Left colon (tissue), 2 donors: ENCODE measurements at regions not wholly inside any gene's neighbourhood (a gene's known extent, or its start where the extent isn't known, plus 50 kb on each side); places are given as distances from the start of the nearest gene placed in this dataset.

Source experiments
- ATAC-seq: fragments of 200-7000 bp; cut with Tn5 transposase; one replicate; pipeline ENCODE4 v1.9.1; 2020; ENCODE audit warnings: mild to moderate bottlenecking, moderate library complexity
- DNase-seq, 2 donors: peaks; one replicate each; pipeline ENCODE4 v3.0.0-alpha.2; 2020
- intact Hi-C, 2 donors: fragments of 100-400 bp; cut with DNase I in 1 of 2; cut with micrococcal nuclease in 1 of 2; formaldehyde crosslinking; loops; one replicate each; pipeline versions ENCODE4 v1.11.2 to v1.14.0; 2022; cut with DNase I, micrococcal nuclease
- donor health status: DM: no; HTN: no; CAD: no.
- donor health status: DM: yes; HTN: yes; CAD: no.

DNA sequence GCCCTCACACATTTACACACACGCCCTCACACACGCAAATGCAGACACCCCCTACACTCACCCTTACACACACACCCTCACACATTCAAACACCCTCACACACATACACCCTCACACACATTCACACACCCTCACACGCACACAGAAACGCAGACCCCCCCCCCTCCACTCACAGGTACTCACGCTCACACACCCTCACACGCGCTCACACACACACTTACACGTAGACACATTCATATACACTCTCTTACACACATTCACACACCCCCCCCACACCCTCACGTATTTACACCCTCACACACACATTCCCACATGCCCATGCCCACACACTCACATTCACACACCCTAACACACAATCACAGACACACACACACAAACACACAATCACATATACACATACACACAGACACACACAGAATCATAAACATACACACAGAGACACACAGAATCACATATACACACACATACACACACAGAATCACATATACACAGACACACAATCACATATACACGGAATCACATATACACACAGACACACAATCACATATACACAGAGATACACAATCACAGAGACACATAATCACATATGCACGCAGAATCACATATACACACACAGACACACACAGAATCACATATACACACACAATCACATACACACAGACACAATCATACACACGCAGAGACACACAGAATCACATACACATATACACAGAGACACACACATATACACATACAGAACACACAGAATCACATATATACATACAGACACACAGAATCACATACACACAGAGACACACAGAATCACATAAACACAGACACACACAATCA lies 250.1 kb upstream of the RPL38 start:
- DNase-seq, result no peak
- intact Hi-C loops, result no loop called here
- ATAC-seq, result no peak

DNA sequence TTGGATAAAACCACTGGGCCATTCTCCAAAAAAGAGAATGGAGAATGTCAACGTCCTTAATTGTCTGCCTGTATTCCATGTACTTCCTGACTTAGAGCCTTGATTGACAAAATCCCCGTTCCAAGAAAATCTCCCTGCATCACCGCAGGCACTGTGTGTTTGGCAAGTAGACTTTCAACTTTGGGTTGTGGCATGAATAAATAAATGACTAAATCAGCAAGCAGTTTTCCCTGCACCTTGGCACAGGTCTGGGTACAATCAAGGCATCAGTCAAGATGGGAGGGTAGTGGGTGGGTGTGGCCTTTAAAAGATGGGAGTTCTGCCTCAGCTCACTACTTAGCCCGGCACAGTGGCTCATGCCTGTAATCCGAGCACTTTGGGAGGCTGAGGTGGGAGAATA lies 248.5 kb upstream of the RPL38 start:
- DNase-seq, result peak; percentile 47 to 66
- intact Hi-C loops, result no loop called here
- peak; percentile 46 for ATAC-seq

DNA sequence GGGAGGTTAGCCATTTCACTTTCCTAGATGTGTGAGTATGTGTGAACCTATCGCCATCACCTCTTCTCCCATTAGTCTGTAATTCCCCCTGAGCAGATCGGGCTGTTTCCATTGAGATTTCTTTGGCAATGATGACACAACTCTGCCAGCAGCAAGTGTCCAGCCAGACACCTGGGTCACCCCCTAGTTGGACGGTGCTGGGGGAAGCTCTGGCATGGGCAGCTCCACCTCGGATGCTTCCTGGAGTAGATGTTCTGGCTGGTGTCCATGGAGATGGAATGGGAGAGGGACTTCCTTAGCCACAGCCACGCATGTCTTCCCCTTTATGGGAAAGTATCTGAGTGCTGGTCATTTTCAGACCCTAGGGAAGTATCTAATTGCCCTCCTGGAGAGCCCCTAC lies 247.9 kb upstream of the RPL38 start:
- no peak for ATAC-seq
- intact Hi-C loops, result no loop called here
- no peak for DNase-seq

DNA sequence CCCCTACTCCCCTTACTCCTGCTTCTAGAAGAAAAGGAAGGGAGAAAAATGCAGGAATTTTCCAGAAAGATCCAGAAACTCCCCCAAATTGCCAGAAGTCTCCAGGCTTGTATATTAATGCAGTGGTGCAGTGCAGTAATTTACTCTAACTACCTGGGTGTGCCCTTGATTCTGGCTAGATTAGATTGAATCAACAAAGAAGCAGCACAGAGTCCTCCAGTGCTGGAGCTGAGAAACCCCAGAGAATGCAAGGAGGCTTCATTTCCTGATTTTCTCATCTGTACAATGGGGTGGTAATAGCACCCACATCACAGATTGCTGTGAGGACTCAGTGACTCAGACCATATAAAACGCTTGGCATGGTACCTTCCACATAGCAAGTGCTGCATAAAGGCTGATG lies 247.3 kb upstream of the RPL38 start:
- intact Hi-C loops, result no loop called here
- peak in 1 of 2 donors; percentile 48 for DNase-seq
- peak; percentile 71 for ATAC-seq

DNA sequence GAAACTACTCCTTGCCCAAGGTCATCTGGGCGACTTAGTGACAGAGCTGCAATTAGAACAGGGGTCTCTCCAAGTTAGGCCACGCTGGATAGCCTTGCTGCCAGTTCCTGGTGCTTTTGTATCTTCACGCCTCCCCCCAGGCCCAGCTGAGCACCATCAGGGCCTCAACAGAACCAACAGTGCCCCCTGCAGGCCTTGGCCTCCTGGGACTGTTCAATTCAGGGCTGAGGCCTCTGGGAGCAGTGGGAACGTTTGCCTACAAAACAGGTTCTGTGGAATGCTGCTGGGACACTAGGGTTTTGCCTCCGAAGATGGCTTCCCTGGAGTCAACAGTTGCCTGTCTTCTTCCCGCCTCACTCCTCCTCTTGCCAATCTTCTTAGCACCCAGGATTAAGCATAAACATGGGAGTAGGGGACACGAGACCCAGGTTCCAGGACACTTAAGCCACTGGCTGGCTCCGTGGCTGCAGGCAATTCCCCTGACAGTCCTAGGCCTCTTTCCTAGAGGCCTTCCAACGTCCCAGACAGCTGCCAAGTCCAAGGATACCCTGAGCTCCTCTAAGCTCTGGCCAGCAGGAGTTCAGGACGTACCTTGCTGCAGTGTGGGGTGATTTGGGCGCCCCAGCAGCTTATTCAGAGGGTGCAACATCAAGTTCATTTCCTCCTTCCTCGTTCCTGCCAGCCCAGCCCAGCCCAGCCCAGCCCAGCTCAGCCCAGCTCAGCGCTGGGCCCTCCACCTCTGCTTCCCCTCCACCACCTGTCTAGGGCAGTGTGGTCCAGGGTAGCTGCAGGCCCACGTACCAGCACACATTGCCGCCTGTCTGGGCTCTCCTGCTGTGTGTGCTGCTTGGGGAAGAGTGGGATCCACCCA lies 246.6 kb upstream of the RPL38 start:
- intact Hi-C loops, result no loop called here
- DNase-seq (peak; percentile 71 to 80), ATAC-seq (peak; percentile 72)

DNA sequence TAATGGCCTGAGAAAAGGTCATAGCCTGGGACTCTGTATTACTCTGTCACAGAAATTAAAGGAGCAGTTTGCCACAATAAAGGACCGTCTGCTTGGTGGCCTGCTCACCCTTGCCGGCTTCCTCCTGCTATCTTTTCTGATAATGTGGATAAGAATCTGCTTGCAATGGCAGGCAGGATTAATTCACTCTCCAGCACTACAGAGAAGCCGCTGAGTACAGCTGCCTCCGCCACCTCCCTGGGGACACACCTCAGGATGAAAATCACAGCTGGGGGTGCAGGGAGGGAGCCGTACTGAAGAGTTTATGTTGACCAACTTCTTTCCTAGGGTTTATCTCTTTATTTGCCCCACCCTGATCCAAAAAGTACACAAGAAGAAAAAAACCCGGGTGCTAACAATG lies 245.9 kb upstream of the RPL38 start:
- intact Hi-C loops, result no loop called here
- peak; percentile 53 to 71 for DNase-seq
- ATAC-seq, result peak; percentile 41

DNA sequence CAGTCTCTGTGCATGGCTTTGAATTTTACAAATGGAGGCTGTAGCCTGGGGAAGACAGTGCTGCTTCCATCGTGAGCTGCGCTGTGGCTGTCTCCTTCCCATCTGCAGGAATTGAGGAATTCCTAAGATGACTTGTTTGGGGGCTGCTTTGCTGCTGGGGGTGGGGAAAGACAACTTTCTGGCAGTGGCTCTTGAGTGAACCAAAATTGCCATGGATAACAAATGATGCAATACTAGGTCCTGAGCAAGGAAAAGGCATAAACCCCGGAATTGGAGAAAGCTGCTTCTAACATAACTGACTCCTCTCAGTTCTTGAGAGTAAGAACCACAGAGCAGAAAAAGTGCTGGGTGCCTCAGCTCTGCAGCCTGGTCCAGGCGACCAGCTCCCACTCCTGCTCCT lies 245.0 kb upstream of the RPL38 start:
- ATAC-seq, result no peak
- intact Hi-C loops, result no loop called here
- DNase-seq, result no peak

DNA sequence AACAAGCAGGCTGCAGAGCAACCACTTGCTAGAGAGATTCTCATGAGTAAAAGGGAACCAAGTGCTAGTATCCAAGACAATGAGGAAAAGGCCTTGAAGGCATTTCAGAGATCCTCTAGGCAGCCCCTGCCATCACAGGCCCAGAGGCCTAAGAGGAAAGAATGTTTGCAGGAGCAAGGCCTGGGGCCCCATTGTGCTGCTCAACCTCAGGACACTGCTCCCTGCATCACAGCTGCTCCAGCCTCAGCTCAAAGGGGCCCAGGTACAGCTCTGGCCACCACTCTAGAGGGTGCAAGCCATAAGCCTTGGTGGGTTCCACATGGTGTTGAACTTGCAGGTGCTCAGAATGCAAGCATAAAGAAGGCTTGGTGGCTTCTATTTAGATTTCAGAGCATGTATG lies 243.0 kb upstream of the RPL38 start:
- no peak for DNase-seq
- intact Hi-C loops, result no loop called here
- no peak for ATAC-seq

DNA sequence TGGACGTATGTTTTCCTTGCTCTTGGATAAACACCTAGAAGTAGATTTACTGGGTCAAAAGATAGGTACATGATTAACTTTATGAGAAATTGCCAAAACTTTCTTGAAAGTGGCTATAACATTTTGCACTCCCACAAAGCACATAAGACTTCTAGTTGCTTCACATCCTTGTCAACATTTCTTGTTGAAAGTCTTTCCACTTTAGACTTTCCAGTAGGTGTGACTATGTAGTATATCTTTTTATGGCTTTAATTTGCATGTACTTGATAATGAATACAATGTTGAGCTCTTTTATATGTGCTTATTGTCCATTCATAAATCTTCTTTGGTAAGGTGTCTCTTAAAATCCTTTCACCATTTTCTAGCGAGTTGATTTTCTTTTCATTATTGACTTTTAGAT lies 241.2 kb upstream of the RPL38 start:
- no peak for DNase-seq
- ATAC-seq, result peak; percentile 69
- intact Hi-C loops, result no loop called here

DNA sequence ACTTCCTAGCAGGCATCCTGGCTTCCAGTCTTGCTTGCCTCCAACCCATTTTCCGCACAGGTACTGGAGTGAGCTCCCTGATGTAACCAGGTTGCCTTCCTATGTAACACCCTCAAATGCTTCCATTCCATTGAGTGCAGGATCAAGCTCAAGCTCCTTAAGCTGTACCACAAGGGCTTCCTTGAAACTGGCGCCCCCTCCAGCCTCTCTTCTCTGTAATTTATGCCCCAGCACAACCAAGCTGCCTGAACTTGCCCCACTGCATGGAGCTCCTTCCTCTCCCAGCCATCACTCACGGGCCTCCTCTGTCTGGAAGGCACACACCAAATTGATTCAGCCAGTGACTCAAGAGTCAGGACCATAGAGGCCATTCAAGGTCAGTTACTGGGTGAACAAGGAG lies 234.8 kb upstream of the RPL38 start:
- no peak for ATAC-seq
- intact Hi-C loops, result no loop called here
- DNase-seq, result no peak

DNA sequence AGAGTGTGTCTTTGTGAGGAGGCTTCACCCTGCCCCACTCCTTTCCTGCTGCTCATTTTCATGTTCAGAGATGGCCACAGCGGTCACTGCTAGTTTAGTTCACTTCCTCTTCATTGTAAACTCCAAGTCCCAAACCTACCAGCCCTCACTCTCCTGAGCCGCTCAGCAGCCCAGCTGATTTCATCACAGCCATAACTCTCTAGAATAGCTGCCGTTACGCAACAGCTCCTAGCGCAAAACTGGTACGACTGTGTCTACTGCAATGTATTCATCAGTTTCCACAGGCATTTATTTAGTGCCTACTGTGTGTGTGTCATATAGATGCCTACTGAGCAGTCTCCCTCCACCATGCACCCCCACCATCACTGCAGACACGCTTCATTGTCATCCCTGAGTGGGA lies 233.5 kb upstream of the RPL38 start:
- DNase-seq, result no peak

DNA sequence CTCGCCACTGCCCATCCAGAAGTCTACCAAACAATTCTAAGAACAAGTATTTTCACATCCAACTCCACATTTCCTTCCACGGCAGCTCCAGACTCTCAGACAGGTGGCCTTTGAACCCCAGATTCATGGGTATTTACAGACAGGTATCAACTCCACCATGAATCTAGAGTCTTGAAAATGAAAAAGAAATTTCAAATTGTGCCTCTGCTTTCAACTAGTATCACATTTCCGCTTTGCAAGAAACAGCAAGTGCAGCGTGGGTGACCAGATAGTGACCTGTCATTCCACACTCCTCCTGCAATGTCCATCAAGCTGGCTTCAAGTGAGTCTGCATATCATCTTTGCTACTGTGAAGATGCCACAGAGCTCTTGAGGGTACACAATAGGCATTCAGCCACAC lies 232.4 kb upstream of the RPL38 start:
- intact Hi-C loops, result no loop called here
- ATAC-seq, result no peak
- DNase-seq, result no peak

More for the DNA sequence above, 233.5 kb upstream of the RPL38 start:
- intact Hi-C loops, result no loop called here
- no peak for ATAC-seq

DNA sequence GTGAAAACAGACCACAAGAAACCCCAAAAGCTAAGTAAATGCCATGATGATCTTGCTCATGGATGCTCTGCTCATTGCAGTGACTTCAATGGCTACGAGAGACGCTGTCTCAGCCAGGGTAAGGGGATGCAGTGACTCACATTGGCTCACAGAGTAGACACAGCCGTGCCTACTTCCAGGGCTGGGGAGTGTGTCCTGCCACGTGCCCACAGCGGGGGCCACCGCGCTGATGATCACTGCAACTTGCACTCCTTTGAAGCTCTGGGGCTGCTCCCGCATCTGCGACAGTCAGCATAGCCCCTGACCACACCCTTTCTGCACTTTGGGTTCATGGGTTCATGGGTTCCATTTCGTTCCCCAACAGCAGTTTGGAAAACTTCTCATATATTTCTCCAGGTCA lies 231.4 kb upstream of the RPL38 start:
- ATAC-seq (no peak), DNase-seq (no peak)
- intact Hi-C loops, result no loop called here

DNA sequence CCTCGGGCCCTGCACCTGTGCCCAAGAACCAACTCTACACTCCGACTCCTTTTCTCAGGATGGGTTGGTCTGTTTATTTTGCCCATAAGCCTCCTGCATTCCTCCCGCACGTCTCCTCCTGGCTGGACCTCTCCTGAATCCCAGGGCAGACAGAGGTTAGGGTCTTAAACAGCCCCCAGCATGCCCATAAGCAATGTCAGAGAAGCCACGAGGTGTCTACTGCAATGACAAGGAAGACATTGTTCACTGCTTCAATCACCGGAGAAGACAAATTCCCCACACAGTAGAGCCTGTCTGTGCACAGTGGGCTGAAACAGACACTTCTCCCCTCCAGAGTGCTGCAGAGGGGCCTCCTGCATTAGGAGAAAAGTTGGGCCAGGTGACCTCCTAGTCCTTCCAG lies 230.6 kb upstream of the RPL38 start:
- DNase-seq (no peak), ATAC-seq (no peak)
- intact Hi-C loops, result no loop called here

DNA sequence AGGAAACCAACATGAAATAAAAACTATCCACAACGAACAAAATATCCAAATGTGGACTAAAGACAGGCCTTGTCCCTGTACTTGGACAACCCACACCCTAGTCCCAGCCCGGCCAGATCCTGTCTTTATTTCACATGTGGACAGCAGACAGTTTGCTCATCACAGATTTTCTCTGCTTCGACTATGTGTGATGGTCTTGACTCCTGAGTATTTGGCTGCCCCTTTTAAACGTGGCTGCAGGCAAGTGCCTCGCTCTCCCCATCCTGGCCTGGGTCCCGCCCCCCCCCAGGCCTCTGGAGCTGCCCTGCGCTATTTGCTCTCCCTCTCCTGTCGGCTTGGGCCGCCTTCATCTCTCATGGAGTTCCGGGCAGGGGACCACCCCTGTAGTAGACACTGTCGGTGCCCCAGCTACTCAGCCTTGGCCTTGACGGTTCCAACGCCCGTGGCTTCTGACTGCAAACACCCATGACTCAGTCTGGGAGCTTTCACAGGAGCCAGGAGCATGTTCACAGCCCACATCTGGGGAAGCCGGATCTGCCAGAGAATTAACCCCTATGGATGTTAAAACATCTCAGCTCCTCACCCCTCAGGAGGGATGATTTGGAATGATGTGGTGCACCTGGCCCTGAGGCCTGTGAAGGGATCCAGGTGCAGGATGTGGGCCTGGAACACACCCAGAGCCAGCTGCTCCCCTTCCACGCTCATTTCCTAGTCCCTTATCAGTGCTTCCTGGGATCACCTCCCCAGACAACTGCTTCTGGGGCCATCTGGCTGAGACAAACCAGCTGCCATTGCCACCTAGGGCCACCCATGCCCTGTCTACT lies 229.7 kb upstream of the RPL38 start:
- DNase-seq (no peak), ATAC-seq (peak; percentile 62)
- intact Hi-C loops, result no loop called here

DNA sequence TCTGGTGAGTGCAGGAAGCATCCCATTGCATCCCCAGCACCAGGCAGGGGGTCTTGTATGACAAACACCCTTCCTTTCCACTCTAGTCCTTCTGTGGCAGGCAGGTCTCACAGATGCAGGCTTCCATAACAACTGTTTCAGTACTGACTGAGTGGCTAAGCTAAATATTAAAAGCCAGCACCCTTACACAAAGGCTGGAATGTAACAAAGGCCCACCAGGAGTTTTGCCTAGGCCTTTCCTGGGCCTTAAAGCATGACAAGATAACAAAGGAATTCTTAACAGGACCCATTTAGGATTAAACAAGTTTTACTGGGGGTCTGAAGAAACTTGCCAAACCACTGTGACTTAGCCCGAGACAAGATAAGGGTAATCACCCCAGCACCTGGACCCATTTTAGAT lies 228.9 kb upstream of the RPL38 start:
- intact Hi-C loops, result no loop called here
- DNase-seq (no peak), ATAC-seq (no peak)

DNA sequence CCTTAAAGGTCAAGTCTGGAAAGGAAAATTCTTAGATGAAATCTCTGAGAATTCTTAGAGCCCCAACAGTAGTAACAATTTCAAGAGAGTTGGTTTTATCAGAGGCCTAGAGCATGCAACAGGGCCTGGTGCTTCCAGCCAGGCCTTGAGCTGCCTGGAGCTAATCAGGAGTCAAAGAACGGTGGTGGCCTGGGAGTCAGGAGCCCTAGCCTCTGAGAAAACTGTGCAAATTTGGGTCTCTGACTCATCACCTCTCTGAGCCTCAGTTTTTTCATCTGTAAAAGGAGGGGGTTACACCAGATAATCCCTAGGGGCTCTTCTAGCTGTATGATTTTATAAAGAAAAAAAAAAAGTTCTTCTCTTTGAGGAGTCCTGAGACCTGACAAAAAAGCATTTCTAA lies 227.3 kb upstream of the RPL38 start:
- DNase-seq (no peak), ATAC-seq (no peak)
- intact Hi-C loops, result no loop called here

DNA sequence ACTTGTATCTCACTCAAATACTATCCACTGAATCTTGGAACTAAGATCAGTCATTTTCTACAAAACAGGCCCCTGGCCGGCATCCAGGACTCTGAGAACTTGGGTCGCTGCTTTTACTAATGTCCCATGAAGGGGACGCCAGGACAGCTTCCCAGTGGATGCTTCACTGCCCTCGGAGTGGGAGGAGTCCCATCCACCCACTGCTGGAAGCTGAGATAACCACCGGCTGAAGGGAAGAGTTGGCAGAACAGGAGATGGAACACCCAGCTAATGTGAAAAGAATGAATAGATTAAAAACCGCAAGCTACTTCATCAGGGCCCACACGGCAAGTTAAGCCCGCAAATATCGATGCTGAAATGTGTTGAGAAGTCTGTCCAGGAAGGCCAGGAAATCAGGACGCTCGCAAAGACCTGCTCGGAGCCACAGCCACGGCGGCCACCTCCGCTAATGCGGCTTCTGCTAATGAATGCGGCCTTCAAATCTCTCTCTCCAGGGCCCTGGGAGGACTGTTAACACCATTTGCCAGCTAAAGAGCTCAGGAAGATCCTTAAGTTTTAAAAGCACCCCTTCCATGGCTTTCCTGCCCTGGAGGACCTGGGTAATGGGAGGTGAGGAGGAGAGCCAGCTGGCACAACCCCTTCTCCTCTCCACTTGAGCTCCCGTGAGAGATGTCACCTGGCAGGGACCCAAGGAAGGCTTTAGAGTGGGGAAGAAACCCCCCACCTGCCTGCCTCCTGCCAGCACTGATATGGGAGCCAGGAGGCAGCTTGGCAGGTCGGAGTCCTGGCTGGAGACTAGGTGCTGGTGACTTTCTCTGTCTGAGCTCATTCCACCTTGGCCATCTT lies 226.6 kb upstream of the RPL38 start:
- DNase-seq (no peak), ATAC-seq (no peak)
- intact Hi-C loops, result no loop called here

DNA sequence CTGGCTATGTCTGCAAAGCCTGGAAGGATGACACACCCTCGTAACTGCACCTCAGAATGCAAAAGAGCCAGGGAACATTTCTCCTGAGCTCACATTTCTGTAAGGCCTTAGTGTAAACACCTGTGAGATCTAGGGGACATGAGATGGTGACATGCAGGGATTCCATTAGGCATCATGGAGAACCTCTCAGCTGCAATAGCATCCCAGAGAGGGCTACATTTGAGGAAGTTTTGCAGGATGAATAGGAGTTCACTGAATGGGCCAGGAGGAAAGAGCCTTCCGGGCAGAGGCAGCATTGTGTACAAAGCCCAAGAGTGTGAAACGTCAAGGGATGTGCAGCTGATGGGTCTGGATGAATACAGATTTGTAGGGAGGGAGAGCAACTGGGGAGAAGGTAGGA lies 223.0 kb upstream of the RPL38 start:
- ATAC-seq (no peak), DNase-seq (no peak)
- intact Hi-C loops, result no loop called here
